IMR-90 (cell line): ENCODE measurements at regions not wholly inside any gene's neighbourhood (a gene's known extent, or its start where the extent isn't known, plus 50 kb on each side); places are given as distances from the start of the nearest gene placed in this dataset.

Experiments used
- ATAC-seq: fragments of 200-7000 bp; cut with Tn5 transposase; 2 replicates; pipeline ENCODE4 v1.9.1; 2020; ENCODE audit warnings: low read depth, mild to moderate bottlenecking, moderate library complexity
- BruUV-seq: library from RNA; stranded (reverse); fragments of 400-500 nt; replicated peaks from 2 replicates; lab custom pipeline; 2021; lab: Mats Ljungman, UMichigan
- CTCF ChIA-PET: fragments of 300-600 bp; formaldehyde crosslinking; extraction: SDS; loops from one replicate; lab custom pipeline; 2021; ENCODE audit warnings: antibody characterized with exemption; lab: Yijun Ruan, JAX
- POLR2A ChIA-PET: fragments of 300-600 bp; sonication (Branson Sonifier 250); formaldehyde crosslinking; loops from one replicate; lab custom pipeline; 2022; ENCODE audit warnings: antibody characterized with exemption; ENCODE audit not compliant: unreplicated experiment; lab: Charles Lee
- DNase-seq: peaks from one replicate; pipeline ENCODE4 v3.0.0; 2013
- H2AFZ ChIP-seq: replicated peaks from 2 replicates; pipeline ENCODE3; 2013; ENCODE audit warnings: low read length, mild to moderate bottlenecking; ENCODE audit not compliant: poor library complexity
- H2AK5ac ChIP-seq: 2 replicates; pipeline ENCODE4 v1.6.1; 2013; ENCODE audit warnings: low read depth, low read length, inconsistent platforms
- H2AK9ac ChIP-seq: replicated peaks from 2 replicates; pipeline ENCODE3; 2013; ENCODE audit warnings: mild to moderate bottlenecking, low read depth, low read length, moderate library complexity; ENCODE audit not compliant: poor library complexity
- H2BK120ac ChIP-seq: 2 replicates; pipeline ENCODE4 v1.6.1; 2013; ENCODE audit warnings: low read depth, low read length, inconsistent platforms
- H2BK15ac ChIP-seq: 3 replicates; pipeline ENCODE4 v1.6.1; 2013; ENCODE audit warnings: low read depth, low read length, inconsistent platforms
- H2BK20ac ChIP-seq: 2 replicates; pipeline ENCODE4 v1.6.1; 2013; ENCODE audit warnings: low read depth, mild to moderate bottlenecking, inconsistent platforms, low read length, moderate library complexity
- H2BK5ac ChIP-seq: 2 replicates; pipeline ENCODE4 v1.6.1; 2013; ENCODE audit warnings: mild to moderate bottlenecking, low read depth, low read length, inconsistent platforms; ENCODE audit not compliant: poor library complexity, severe bottlenecking
- H3K14ac ChIP-seq: replicated peaks from 2 replicates; pipeline ENCODE4 v1.6.1; 2013; ENCODE audit warnings: low read depth, low read length, inconsistent platforms
- H3K18ac ChIP-seq: 2 replicates; pipeline ENCODE4 v1.6.1; 2013; ENCODE audit warnings: low read depth, low read length, control low read depth
- H3K23ac ChIP-seq: 2 replicates; pipeline ENCODE4 v1.6.1; 2013; ENCODE audit warnings: low read depth, low read length, inconsistent platforms
- H3K27ac ChIP-seq: 2 replicates; pipeline ENCODE4 v1.5.1; 2013; ENCODE audit warnings: mild to moderate bottlenecking, control low read depth, low read length; ENCODE audit not compliant: insufficient read depth
- H3K27me3 ChIP-seq: 2 replicates; pipeline ENCODE4 v1.6.1; 2013; ENCODE audit warnings: low read length; ENCODE audit not compliant: control insufficient read depth, insufficient read depth
- H3K36me3 ChIP-seq: 2 replicates; pipeline ENCODE4 v1.6.1; 2013; ENCODE audit warnings: low read length, mixed read lengths; ENCODE audit not compliant: control insufficient read depth, insufficient read depth
- H3K4ac ChIP-seq: 2 replicates; pipeline ENCODE4 v1.6.1; 2013; ENCODE audit warnings: low read depth, low read length, inconsistent platforms
- H3K4me1 ChIP-seq: 2 replicates; pipeline ENCODE4 v1.6.1; 2013; ENCODE audit warnings: low read length, mixed read lengths; ENCODE audit not compliant: control insufficient read depth, insufficient read depth
- H3K4me2 ChIP-seq: 2 replicates; pipeline ENCODE4 v1.6.1; 2013; ENCODE audit warnings: low read depth, mild to moderate bottlenecking, control low read depth, low read length, moderate library complexity
- H3K4me3 ChIP-seq: 2 replicates; pipeline ENCODE4 v1.5.1; 2013; ENCODE audit warnings: low read depth, mild to moderate bottlenecking, control low read depth, low read length, moderate library complexity; ENCODE audit not compliant: insufficient read depth
- H3K56ac ChIP-seq: 2 replicates; pipeline ENCODE4 v1.6.1; 2013; ENCODE audit warnings: low read length, inconsistent platforms; ENCODE audit not compliant: insufficient read depth; ENCODE audit errors: extremely low read depth
- H3K79me1 ChIP-seq, 2 experiments: 2 replicates each; pipeline ENCODE4 v1.6.1; 2013; ENCODE audit warnings: low read length in 2 of 2, inconsistent platforms in 1 of 2, low read depth in 1 of 2
- H3K9ac ChIP-seq: 2 replicates; pipeline ENCODE4 v1.6.1; 2013; ENCODE audit warnings: low read depth, low read length, control low read depth
- H3K9me1 ChIP-seq: 2 replicates; pipeline ENCODE4 v1.6.1; 2013; ENCODE audit warnings: low read length, inconsistent platforms; ENCODE audit not compliant: insufficient read depth
- H3K9me3 ChIP-seq: 2 replicates; pipeline ENCODE4 v1.6.1; 2013; ENCODE audit warnings: low read length; ENCODE audit not compliant: control insufficient read depth, insufficient read depth
- H4K20me1 ChIP-seq: 2 replicates; pipeline ENCODE4 v1.6.1; 2013; ENCODE audit warnings: low read length, inconsistent platforms; ENCODE audit not compliant: insufficient read depth
- H4K5ac ChIP-seq: 2 replicates; pipeline ENCODE4 v1.6.1; 2013; ENCODE audit warnings: mild to moderate bottlenecking, low read depth, low read length, control low read depth
- H4K8ac ChIP-seq, 2 experiments: 2 replicates each; pipeline ENCODE4 v1.6.1; 2013; ENCODE audit warnings: low read depth in 2 of 2, low read length in 2 of 2, control low read depth in 1 of 2, inconsistent platforms in 1 of 2
- H4K91ac ChIP-seq: 2 replicates; pipeline ENCODE4 v1.6.1; 2013; ENCODE audit warnings: low read depth, low read length, inconsistent platforms; ENCODE audit not compliant: insufficient read depth
- NFE2L2 ChIP-seq: fragments of 150-350 bp; IDR thresholded peaks from 2 replicates; pipeline ENCODE4 v1.6.1; 2016; ENCODE audit warnings: low read depth, mild to moderate bottlenecking, low read length
- RFX5 ChIP-seq: IDR thresholded peaks from 2 replicates; pipeline ENCODE4 v1.8.0; 2012; ENCODE audit warnings: low read depth, mild to moderate bottlenecking, low read length, moderate library complexity
- WGBS, 2 experiments: methylation state at CpG; one replicate each; pipeline versions ENCODE4 v1.1.5 to v1.1.7; 2013; ENCODE audit warnings: missing lambda C conversion rate in 2 of 2; ENCODE audit not compliant: insufficient read length in 1 of 2; ENCODE audit errors: extremely low coverage in 2 of 2; 5-methylcytosine and 5-hydroxymethylcytosine counted together
- dilution Hi-C: fragments of 300-500 bp; cut with HindIII; formaldehyde crosslinking; loops from one replicate; pipeline ENCODE4 v1.14.3; 2018; ENCODE audit warnings: low sequenced_read_pairs; ENCODE audit not compliant: unreplicated experiment
- in situ Hi-C: fragments of 300-500 bp; cut with MboI; formaldehyde crosslinking; loops from 3 replicates; pipeline ENCODE4 v1.14.3; 2019; ENCODE audit warnings: low sequenced_read_pairs, inconsistent platforms, mixed read lengths
- intact Hi-C: fragments of 100-400 bp; cut with micrococcal nuclease; formaldehyde crosslinking; loops from 2 replicates; pipeline ENCODE4 v1.10.0; 2022

- WGBS, 2 experiments = no CpG with 5 or more reads among the region's 4 CpGs
Measured at GRCh38 chr15:59841036-59841435, 151.9 kb upstream of the BNIP2 start.

More at GRCh38 chr15:59841036-59841435, 151.9 kb upstream of the BNIP2 start:
- Histone ChIP-seq H3K27ac (no peak overlapping the region), H3K14ac (no peak overlapping the region), H2AK5ac (no peak overlapping the region), H3K4me1 (no peaks in the 10 kb centered on the region), H3K9ac (no peak overlapping the region), H3K4me2 (no peak overlapping the region), H3K27me3 (no peaks in the 10 kb centered on the region; the same call in none of the 2 replicates), H4K8ac (no peak overlapping the region), H2AFZ (no peak overlapping the region), H2AK9ac (no peak overlapping the region), H4K91ac (no peak overlapping the region), H4K20me1 (no peaks in the 10 kb centered on the region), H3K23ac (no peak overlapping the region), H2BK5ac (no peak overlapping the region), H4K5ac (no peak overlapping the region), H2BK120ac (no peak overlapping the region), H3K18ac (no peak overlapping the region), H3K56ac (no peak overlapping the region), H2BK15ac (no peak overlapping the region), H3K4ac (no peak overlapping the region), H3K36me3 (no peaks in the 10 kb centered on the region), H3K9me3 (no peaks in the 10 kb centered on the region), H3K9me1 (no peaks in the 10 kb centered on the region), H3K4me3 (no peak overlapping the region), H3K79me1 (no peaks in the 10 kb centered on the region), H2BK20ac (no peak overlapping the region)
- ATAC-seq (no peak), DNase-seq (no peak)
- intact Hi-C loops = no loop called here
- no peak for TF ChIP-seq NFE2L2
- no peak for TF ChIP-seq RFX5
- ChIA-PET CTCF (no interaction called here), POLR2A (no interaction called here)
- dilution Hi-C loops = no loop called here
- in situ Hi-C loops = no loop called here
- no TSS peak for BruUV-seq
